Limb (tissue), 2 donors: ENCODE measurements at regions not wholly inside any gene's neighbourhood (a gene's known extent, or its start where the extent isn't known, plus 50 kb on each side); places are given as distances from the start of the nearest gene placed in this dataset.
"Not testable (repeated sequence)": the region's sequence is repeated elsewhere in the genome, so short reads cannot be mapped to it uniquely, and the experiment has no call there.

Experiments used
- DNase-seq, 2 donors: peaks; one replicate each; pipeline ENCODE4 v3.0.0-alpha.2; 2016; ENCODE audit errors: extremely low spot score in 2 of 2

DNA sequence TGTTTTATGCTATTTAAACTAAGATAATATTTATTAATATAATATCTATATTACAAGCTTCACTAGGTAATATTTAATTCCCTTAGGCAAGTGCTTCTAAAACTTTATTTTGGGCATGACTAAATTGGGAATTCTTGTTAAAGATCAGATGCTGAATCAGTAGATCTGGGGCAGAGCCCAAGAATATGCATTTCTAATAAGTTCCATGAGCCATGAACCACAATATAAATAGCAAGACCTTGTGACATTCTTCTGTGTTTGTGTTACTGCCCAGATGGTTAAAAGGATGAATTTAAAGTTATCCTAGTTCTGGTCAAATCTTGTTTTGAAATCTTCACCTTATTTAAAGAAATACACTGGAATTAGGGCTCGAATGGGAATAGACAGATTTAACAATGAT lies 258.4 kb upstream of the CACNA2D1 start:
- DNase-seq, result no peak

DNA sequence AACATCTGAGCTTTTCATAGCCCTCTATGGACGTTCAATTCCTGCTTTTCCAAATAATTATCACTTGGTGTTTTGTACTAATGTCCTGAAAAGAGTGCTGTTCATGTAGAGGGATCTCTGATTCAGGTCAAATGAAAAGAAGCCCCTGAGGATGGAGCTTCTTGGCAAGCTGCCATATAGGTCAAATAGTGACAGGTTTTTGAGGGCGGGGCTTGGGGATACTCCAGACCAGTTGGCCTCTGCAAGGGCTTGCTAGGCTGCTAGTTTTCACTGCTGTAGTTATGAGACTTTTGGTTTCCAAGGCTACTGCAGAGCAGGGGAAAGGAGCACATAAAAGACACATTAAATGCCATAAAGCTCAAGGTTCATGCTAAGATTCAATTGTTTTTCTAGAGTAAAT lies 257.2 kb upstream of the CACNA2D1 start:
- no peak for DNase-seq

DNA sequence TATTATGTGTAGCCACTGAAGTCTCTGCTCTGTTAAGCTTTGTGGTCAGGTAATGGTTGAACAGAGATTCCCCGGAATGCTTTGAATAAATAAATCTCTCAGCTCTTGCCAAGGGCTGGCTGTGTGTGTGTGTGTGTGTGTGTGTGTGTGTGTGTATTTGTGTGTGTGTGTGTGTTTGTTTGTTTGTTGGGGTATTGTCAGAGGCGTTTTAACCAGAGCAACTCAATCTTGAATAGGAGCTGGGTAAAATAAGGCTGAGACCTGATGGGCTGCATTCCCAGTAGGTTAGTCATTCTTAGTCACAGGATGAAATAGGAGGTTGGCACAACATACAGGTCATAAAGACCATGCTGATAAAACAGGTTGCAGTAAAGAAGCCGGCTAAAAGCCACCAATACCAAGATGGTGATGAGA lies 256.2 kb upstream of the CACNA2D1 start:
- DNase-seq, result no peak

DNA sequence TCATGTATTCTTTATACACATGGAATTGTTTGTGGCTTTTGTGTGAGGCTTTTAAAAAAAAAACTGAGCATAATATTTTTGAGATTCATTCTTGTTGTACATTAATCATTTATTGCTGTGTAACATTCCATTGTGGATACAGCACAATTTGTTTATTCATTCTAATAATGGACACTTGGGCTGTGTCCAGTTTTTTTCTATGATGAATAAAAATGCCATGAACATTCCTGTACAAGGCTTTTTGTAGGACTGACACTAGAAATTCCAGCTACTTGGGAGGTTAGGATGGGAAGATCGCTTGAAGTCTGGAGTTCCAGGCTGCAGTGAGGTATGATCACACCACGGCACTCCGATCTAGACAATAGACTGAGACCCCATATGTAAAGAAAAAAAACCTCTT lies 254.3 kb upstream of the CACNA2D1 start:
- DNase-seq, result no peak

DNA sequence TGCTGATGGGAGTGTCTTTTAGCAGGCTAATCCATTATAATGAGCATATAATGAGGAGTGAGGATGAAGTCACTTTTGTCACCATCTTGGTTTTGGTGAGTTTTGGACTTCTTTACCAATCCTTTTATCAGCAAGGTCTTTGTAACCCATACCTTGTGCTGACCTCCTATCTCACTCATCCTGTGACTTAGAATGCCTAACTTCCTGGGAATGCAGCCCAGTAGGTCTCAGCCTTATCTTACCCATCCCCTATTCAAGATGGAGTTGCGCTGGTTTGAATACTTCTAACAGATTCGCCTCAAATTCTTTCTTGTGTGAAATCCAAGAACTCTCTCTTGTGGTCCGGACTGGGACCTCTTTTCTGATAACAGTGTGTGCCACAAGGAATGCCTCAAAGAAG lies 253.1 kb upstream of the CACNA2D1 start:
- DNase-seq, result no peak

DNA sequence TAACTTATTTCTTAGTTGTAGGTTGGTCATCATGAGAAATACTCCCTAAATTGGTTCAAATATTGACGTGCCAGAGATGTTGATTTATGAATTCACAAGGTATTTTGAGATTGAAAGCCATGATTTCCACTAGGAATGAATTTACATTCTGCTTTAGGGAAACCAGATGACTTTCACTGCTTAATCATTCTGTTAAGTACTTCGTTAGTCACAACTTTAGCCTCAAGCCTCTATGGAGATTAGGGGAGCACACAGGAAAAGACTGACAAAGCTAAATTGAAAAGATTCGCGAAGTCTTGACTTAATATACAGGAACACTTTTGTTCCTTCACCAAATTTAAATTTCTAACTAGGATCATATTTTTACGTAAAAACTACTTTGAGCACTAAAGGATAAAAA lies 250.4 kb upstream of the CACNA2D1 start:
- no peak for DNase-seq

DNA sequence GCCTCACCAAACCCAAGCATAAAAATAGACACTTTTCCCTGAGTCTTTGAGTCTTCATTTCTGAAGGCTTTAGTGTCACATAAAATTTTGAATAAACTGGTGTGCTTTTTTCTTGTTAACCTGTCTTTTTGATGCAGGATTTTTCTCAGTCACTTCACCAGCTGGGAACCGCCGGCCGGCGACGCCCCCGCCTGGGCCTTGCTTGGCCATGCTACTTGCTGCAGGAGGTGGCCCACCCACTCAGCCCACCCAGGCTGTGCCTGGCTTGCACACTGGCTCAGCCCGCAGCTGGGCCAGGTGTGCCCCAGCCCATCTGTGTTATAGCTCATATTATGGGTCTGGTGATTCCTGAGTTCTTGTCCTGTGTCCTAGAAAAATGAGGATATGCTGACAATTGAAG lies 247.4 kb upstream of the CACNA2D1 start:
- no peak for DNase-seq

DNA sequence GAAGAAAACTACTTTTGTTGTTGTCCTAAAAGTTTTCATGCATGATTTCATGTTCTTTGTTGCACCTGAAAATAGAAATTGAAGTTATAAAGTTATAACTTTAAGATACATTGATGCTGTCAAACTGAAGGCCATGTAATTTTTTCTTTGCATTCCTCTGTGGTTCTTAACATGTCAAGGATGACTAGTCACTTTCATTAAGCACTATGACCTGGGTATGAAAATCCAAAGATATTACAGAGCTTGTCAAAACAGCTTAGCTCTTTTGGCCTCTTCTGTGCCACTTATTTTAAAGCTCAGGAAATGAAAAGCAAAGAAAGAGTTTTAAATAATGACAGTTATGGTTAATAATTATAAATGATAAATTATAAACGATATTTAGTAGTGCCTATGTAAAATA lies 241.6 kb upstream of the CACNA2D1 start:
- no peak for DNase-seq

DNA sequence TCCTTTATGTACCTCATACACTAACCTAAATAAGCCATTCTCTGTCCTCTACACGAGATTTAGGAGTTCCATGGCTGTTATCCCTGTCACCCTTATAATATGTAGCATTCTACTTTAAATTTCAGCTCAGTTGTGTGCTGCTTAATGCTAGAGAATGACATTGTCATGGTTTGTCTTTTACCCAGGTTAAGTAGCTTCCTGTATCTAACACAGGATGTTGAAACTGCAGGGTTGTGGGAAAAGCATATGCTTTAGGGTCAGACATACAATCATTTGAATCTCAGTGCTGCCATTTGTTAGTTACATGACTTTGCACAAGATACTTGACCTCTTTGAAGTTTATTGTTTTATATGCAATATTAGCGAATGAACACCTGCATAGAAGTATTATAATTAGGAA lies 235.1 kb upstream of the CACNA2D1 start:
- DNase-seq, result no peak

DNA sequence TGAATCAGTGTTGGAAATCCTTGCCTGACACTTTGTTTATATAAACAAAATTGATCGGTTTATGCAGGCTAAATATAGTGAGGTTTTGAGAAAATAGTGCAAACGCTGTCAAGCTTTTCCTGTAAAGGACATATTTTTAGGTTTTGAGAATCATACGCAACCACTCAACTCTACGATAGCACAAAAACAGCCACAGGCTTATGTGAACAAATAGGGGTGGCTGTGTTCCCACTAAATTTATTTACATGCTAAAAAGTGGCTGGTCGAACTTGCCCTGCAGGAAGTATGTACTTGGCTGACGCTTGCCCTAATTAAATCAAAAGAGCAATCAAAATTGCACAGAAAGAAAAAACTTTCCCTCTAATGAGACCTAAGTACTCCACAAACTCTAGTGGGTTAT lies 234.7 kb upstream of the CACNA2D1 start:
- no peak for DNase-seq

DNA sequence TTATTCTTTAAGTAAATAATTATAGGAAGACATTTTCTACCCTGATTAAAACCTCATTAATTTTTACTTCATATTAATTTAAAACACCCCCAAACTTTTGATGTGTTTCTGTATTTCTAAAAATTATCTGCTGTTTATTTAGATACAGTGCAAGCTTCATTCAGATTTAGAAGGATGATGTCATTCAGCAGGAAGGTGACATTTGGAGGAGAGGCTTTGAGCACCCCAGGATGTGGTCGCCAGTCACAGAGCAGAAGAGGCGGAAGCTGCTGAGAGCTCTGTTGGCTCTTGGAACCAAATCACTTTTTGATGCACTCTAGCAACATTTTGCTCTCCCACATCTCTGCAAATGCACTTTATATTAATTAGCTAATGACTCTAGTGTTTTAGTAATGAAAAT lies 233.9 kb upstream of the CACNA2D1 start:
- no peak for DNase-seq

DNA sequence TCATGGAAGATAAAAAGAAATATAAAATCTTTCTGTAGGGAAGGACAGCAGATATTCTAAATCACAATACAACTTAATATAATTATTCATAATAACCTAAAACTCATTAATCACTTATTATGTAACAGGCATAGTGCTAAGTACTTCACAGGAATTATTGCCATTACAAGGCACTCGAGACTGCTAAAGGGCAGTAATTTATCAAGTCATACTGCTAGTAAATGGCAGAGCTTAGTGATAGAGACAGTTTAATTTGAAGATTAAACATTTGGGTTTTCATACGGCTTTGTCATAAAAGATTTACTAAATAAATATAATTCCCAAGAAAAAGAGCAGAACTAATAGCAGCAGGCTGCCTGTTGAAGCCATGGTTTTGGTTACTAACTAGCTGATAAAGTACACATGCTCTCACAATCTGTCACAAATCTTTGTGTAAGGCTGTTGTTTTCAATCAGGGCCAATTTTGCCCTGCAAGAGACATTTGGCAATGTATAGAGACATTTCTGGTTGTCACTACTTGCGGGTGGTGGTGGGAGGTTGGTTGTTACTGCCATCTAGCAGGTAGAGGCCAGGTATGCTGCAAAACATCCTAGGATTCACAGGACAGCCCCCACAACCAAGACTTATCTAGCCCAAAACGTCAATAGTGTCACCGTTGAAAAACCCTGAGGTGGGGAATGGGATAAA lies 233.3 kb upstream of the CACNA2D1 start:
- DNase-seq, result no peak

DNA sequence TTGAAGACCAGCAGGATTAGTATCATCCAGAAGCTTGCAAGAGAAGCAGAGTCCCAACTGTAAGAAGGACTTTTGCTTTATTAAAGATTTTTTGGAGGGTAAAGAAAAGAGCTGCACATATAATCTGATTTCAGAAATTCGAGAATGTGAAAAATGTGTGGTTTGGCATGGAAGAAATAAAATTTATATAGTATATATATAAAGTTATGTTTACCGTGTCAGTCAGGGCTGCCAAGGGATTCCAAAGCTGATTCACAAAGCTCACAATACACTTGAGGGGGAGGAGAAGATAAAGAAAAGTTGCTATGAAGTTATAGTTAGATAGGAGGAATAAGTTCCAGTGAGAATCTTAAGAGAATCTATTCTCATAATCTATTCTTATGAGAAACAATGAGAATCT lies 231.8 kb upstream of the CACNA2D1 start:
- DNase-seq, result no peak

DNA sequence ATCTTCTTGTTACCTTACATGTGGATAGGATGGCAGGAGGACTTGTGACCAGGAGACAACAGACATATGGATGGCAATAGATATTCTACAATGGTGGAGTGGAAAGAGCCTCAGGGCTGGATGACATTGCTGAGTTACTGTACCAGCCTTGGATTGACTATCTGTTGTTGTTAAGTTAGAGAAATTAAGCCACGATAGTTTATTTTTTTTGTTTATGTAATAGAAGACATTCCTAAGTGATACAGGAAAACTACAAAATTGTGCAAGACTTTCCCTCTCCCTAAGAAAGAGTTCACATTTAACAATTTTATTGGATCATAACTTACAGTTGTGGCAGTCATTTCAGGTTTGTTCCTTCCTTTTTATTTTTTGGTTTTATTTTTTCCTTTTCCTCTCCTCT lies 230.7 kb upstream of the CACNA2D1 start:
- DNase-seq, result no peak

DNA sequence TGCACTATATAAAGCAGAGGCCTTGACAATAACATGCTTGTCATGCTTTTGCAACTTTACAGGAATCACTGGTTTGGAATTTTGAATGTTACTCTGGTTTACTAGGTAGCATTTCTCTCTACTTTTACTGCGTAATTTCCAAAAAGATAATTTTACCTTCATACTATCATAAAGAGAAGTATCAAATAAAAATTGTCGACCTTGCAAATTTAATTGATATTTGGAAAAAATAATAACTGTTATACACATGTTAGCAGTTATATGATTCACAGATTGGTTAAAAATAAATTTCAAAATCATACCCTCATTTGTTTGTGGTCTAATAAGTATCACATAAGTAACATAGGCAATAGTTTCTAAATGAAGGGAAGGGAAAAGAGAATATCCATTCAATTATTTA lies 228.5 kb upstream of the CACNA2D1 start:
- no peak for DNase-seq

DNA sequence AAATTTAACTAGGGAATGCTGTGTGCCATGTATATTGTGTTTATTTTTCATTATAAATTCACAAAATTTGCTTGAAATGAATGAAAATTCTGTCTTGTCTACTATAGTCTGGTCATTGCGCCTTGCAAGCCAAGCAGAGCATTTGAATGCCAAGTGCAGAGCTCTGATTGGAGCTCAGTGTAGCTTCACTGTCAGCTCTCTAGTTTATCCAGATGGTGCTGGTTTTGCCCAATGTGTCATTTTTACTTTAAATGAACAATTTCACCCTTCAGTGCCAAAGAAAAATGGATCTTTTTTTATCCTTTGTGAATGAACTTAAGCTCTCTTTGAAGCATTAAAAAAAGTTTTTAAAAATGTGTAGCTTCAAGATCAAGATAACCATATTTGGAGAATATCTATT lies 225.6 kb upstream of the CACNA2D1 start:
- DNase-seq, result no peak

DNA sequence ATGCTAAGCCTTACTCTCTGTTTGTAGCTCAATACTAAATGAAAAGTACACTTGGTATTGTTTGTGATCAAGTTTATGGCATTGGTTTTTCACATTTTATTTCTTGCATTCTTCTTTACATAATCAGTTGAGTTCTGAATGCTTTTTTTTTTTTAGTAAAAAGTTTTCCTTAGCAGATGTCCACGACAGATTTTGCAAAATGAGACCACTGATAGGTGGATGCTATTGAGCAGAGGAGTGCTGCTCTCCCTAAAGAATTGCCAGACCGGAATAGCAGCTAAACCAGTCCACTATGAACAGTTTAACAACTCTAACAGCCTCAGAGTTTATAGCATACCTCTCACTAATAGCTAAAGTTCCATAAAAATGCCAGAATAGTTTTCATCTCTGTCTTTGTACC lies 225.1 kb upstream of the CACNA2D1 start:
- no peak for DNase-seq

DNA sequence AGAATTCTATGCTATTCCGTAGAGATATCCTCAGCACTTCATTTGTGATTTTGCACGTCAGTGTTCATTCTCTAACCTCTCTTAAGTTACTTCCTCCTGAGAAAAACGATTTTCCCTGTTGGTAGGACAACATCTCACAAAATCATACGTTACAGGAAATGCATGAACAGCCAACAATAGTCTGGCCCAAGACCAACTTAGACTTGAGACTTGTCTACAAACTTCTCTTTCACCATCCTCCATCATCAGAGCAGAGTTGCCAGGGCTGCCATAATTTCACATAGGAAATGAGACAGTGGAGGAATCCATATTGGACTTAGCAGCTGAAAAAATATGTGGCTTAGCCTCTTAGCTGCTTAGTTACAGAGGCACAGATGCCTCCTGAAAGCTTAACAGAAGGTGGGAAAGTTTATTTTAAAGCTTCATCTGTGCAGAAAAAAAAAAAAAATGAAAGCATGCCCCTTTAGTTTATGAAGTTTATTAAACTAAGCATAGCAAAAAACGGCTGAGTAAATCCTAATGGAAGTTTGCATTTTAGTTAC lies 222.5 kb upstream of the CACNA2D1 start:
- peak in 1 of 2 donors; percentile 8 for DNase-seq

DNA sequence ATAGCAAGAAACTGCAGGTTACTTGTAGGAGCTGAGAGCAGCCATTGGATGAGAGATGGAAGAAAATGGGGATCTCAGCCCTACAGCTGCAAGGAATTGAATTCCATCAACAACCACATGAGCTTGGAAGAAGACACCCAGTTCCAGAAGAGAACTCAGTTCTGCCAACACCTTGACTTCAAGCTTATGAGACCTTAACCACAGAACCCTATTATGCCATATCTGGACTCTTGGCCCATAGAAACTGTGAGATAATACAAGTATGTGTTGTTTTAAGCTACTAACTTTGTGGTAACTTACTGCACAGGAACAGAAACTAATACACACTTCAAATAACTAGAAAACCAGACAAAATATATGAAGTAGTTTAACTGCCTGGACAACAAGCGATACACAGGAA lies 212.4 kb upstream of the CACNA2D1 start:
- DNase-seq, result no peak

DNA sequence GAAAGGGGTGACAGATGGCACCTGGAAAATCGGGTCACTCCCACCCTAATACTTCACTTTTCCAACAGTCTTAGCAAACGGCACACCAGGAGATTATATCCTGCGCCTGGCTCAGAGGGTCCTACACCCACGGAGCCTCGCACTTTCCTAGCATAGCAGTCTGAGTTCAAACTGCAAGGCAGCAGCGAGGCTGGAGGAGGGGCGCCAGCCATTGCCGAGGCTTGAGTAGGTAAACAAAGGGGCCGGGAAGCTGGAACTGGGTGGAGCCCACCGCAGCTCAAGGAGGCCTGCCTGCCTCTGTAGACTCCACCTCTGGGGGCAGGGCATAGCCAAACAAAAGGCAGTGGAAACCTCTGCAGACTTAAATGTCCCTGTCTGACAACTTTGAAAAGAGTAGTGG lies 206.5 kb upstream of the CACNA2D1 start:
- DNase-seq, result not testable (repeated sequence)

DNA sequence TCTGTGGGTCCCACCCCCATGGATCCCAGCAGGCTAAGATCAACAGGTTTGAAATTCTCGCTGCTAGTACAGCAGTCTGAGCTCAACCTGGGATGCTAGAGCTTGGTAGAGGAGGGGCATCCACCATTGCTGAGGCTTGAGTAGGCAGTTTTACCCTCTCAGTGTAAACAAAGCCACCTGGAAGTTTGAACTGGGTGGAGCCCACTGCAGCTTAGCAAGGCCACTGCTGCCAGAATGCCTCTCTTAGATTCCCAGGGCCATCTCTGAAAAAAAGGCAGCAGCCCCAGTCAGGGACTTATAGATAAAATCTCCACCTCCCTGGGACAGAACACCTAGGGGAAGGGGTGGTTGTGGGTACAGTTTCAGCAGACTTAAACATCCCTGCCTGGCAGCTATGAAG lies 190.0 kb upstream of the CACNA2D1 start:
- no peak for DNase-seq

DNA sequence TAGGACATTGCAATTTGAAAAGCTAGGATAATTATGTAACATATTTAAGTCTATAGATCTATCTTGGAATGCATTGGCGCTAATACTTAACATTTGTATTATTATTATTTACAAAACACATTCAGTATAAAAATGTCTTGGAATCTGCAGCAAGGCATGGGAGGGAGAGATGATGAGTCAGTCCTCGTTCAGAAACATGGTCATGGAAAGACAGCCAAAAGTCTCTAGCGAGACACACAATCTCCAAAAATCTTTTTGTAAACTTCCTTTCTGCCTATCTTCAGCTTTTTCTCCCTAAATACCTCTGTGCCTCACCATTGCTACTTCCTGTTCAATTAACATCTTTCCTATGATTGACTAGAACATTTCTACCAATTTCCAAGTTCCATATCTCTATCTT lies 188.4 kb upstream of the CACNA2D1 start:
- DNase-seq, result no peak

DNA sequence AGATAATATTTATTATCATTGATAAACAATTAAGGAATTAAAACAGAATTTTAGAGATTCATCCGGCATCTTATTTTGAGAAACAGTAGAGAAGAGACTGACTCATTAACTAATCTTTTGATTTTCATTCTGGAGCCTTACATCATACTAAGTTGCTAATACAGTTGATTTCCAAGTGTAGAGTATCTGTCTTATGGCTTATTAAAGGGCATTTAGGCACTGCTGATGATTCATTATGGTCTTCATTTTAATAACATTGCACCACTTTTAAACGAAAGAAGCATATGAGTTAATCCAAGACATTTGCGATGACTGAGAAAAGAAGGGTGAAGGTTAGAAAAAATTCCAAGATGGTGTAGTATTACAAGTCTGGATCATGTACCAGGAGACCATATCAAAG lies 186.0 kb upstream of the CACNA2D1 start:
- DNase-seq, result no peak

DNA sequence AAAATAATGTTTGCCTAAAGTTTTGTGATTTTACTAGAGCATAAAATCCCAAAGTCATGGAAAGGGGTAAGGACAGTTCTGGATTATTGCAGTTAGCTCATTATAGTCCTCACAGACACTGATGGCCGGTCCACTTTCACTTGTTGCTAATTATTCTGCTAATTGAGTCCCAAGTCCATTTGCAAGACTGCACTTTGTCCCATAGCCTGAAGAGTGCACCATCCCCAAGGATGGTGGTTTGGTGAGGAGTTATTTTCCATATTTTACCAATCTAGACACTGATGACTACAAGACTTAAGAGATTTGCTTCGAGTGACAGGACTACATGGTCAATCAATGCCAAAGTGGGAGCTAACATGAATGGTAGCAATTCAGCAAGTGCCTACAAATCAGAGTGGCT lies 181.8 kb upstream of the CACNA2D1 start:
- DNase-seq, result no peak
